ENCODE measurements at regions not wholly inside any gene's neighbourhood (a gene's known extent, or its start where the extent isn't known, plus 50 kb on each side); places are given as distances from the start of the nearest gene placed in this dataset.

GRCh38 chr10:51004776-51005175 is 69.5 kb upstream of the PRKG1 start:
- Histone ChIP-seq H3K27ac (ENCODE audit: low read depth, low read length) (no peak overlapping the region), H3K9me3 (ENCODE audit: control insufficient read depth in 1 of 2, insufficient read depth in 1 of 2, low read depth in 1 of 2, low read length in 2 of 2) (no peaks in the 10 kb centered on the region), H3K79me2 (ENCODE audit: insufficient read depth, low read length) (no peaks in the 10 kb centered on the region), H3K27me3 (ENCODE audit: insufficient read depth, low read length) (peaks cover 4% of the 10 kb centered on the region; the same call in 1 of the 2 replicates), H2AFZ (ENCODE audit: low read depth, low read length, poor library complexity, severe bottlenecking) (no peak overlapping the region), H3K9me2 (ENCODE audit: insufficient read depth) (no peaks in the 10 kb centered on the region), H3K9ac (ENCODE audit: low read length) (no peak overlapping the region), H3K4me3 (replicated peaks in 1 of 2; ENCODE audit: low read depth in 1 of 2, low read length in 2 of 2) (no peak overlapping the region), H3K4me1 (ENCODE audit: control insufficient read depth in 1 of 2, insufficient read depth in 2 of 2, low read length in 2 of 2) (no peaks in the 10 kb centered on the region), H3K36me3 (ENCODE audit: control insufficient read depth in 1 of 2, insufficient read depth in 2 of 2, low read length in 2 of 2) (no peaks in the 10 kb centered on the region), H3K4me2 (ENCODE audit: low read length) (no peak overlapping the region), H4K20me1 (ENCODE audit: insufficient read depth) (no peaks in the 10 kb centered on the region)
- ChIA-PET CTCF (no interaction called here), POLR2A (no interaction called here), RAD21 (ENCODE audit: low non-redundant PET in 1 of 2, low total read pairs in 2 of 2, uncharacterized antibody in 2 of 2, unreplicated experiment in 2 of 2) (no interaction called here)
- no TSS peak for BruUV-seq (replicated peaks)
- no peak for ATAC-seq
- DNase-seq (ENCODE audit: low read depth, low spot score) = no peak
- TF ChIP-seq CEBPB (IDR thresholded peaks at IDR 0.05; ENCODE audit: low read depth) (no peak), MAX (IDR thresholded peaks at IDR 0.05) (no peak), POLR2A (IDR thresholded peaks at IDR 0.05; ENCODE audit: borderline replicate concordance, extremely low read depth, insufficient read depth, insufficient read length) (no peak), TCF7L2 (IDR thresholded peaks at IDR 0.05; ENCODE audit: borderline replicate concordance, extremely low read depth, insufficient read depth, insufficient read length) (no peak)
- intact Hi-C loops (cut with micrococcal nuclease) = loop anchor here (5.0 kb wide), 3 partner anchors 217 to 1773 kb away; no protein-coding TSS in a partner anchor

DNA sequence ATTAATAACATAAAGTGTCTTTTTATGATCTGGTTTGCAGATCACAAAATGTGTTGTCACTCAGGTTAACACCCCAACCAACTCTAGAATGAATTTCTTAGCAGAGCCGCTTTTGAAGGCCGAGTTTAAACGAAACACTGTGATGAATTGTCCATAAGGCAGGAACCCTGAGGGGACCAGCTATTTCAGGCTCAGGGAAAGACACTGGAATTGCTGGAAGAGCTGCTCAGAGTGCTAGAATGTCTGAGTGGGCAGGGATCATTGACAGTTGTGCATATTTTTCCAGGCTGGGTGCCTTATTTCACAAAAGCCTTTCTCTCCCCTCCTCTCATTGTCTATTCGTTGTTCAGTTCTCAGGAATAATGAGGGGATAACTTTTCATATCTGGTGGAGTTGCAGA is 68.7 kb upstream of the PRKG1 start:
- Histone ChIP-seq H3K27ac (ENCODE audit: low read depth, low read length) (no peak overlapping the region), H3K4me1 (ENCODE audit: control insufficient read depth in 1 of 2, insufficient read depth in 2 of 2, low read length in 2 of 2) (no peaks in the 10 kb centered on the region), H3K9me3 (ENCODE audit: control insufficient read depth in 1 of 2, insufficient read depth in 1 of 2, low read depth in 1 of 2, low read length in 2 of 2) (no peaks in the 10 kb centered on the region), H4K20me1 (ENCODE audit: insufficient read depth) (no peaks in the 10 kb centered on the region), H2AFZ (ENCODE audit: low read depth, low read length, poor library complexity, severe bottlenecking) (no peak overlapping the region), H3K4me2 (ENCODE audit: low read length) (no peak overlapping the region), H3K9ac (ENCODE audit: low read length) (no peak overlapping the region), H3K4me3 (replicated peaks in 1 of 2; ENCODE audit: low read depth in 1 of 2, low read length in 2 of 2) (no peak overlapping the region), H3K27me3 (ENCODE audit: insufficient read depth, low read length) (peaks cover 5% of the 10 kb centered on the region; the same call in 1 of the 2 replicates), H3K9me2 (ENCODE audit: insufficient read depth) (no peaks in the 10 kb centered on the region), H3K79me2 (ENCODE audit: insufficient read depth, low read length) (no peaks in the 10 kb centered on the region), H3K36me3 (ENCODE audit: control insufficient read depth in 1 of 2, insufficient read depth in 2 of 2, low read length in 2 of 2) (no peaks in the 10 kb centered on the region)
- intact Hi-C loops (cut with micrococcal nuclease) = no loop called here
- ChIA-PET CTCF (no interaction called here), POLR2A (no interaction called here), RAD21 (ENCODE audit: low non-redundant PET in 1 of 2, low total read pairs in 2 of 2, uncharacterized antibody in 2 of 2, unreplicated experiment in 2 of 2) (no interaction called here)
- DNase-seq (ENCODE audit: low read depth, low spot score) (no peak), ATAC-seq (no peak)
- no TSS peak for BruUV-seq (replicated peaks)
- TF ChIP-seq REST (IDR thresholded peaks at IDR 0.05; ENCODE audit: low read depth) (no peak), POLR2A (IDR thresholded peaks at IDR 0.05; ENCODE audit: borderline replicate concordance, extremely low read depth, insufficient read depth, insufficient read length) (no peak), ELF1 (IDR thresholded peaks at IDR 0.05; ENCODE audit: borderline replicate concordance, low read depth) (no peak), FOSL1 (IDR thresholded peaks at IDR 0.05; ENCODE audit: low read depth) (no peak), MAX (IDR thresholded peaks at IDR 0.05) (no peak), EZH2 (IDR thresholded peaks at IDR 0.05) (no peak), EGR1 (IDR thresholded peaks at IDR 0.05; ENCODE audit: low read depth) (no peak), ZBTB33 (IDR thresholded peaks at IDR 0.05; ENCODE audit: extremely low read depth, insufficient replicate concordance, low read length) (no peak), RAD21 (IDR thresholded peaks at IDR 0.05; ENCODE audit: low read depth) (no peak), SRF (IDR thresholded peaks at IDR 0.05; ENCODE audit: low read depth) (no peak), JUND (IDR thresholded peaks at IDR 0.05) (no peak), TCF7L2 (IDR thresholded peaks at IDR 0.05; ENCODE audit: borderline replicate concordance, extremely low read depth, insufficient read depth, insufficient read length) (no peak)
